ENCODE measurements at regions not wholly inside any gene's neighbourhood (a gene's known extent, or its start where the extent isn't known, plus 50 kb on each side); places are given as distances from the start of the nearest gene placed in this dataset.

GRCh38 chr3:152921351-152921750, 86.4 kb downstream of the P2RY1 start:
- POLR2A ChIA-PET, result no interaction called here
- no peak for TF ChIP-seq FOXA1 (IDR thresholded peaks at IDR 0.05)
- TF ChIP-seq TARDBP (IDR thresholded peaks at IDR 0.05), result no peak
- TF ChIP-seq BHLHE40 (IDR thresholded peaks at IDR 0.05; ENCODE audit: borderline replicate concordance), result no peak
- no peak for TF ChIP-seq ARNT (IDR thresholded peaks at IDR 0.05)
- TF ChIP-seq NFRKB (IDR thresholded peaks at IDR 0.05), result no peak
- TF ChIP-seq SP1 (IDR thresholded peaks at IDR 0.05), result no peak
- TF ChIP-seq HDGF (IDR thresholded peaks at IDR 0.05; ENCODE audit: borderline replicate concordance), result no peak
- no peak for TF ChIP-seq SUZ12 (IDR thresholded peaks at IDR 0.05)
- TF ChIP-seq CTBP1 (IDR thresholded peaks at IDR 0.05; ENCODE audit: borderline replicate concordance), result no peak
- no peak for TF ChIP-seq FOXK2 (IDR thresholded peaks at IDR 0.05)
- no peak for TF ChIP-seq LEF1 (IDR thresholded peaks at IDR 0.05; ENCODE audit: borderline replicate concordance)
- no peak for TF ChIP-seq L3MBTL2 (conservative IDR thresholded peaks at IDR 0.05)
- no peak for TF ChIP-seq FOXM1 (IDR thresholded peaks at IDR 0.05; ENCODE audit: borderline replicate concordance)
- TF ChIP-seq ELF4 (IDR thresholded peaks at IDR 0.05), result no peak
- TF ChIP-seq ZNF384 (IDR thresholded peaks at IDR 0.05), result no peak
- TF ChIP-seq, protein P1, sequence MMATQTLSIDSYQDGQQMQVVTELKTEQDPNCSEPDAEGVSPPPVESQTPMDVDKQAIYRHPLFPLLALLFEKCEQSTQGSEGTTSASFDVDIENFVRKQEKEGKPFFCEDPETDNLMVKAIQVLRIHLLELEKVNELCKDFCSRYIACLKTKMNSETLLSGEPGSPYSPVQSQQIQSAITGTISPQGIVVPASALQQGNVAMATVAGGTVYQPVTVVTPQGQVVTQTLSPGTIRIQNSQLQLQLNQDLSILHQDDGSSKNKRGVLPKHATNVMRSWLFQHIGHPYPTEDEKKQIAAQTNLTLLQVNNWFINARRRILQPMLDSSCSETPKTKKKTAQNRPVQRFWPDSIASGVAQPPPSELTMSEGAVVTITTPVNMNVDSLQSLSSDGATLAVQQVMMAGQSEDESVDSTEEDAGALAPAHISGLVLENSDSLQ (IDR thresholded peaks at IDR 0.05), result no peak
- CTCF ChIA-PET, result no interaction called here
- DNase-seq (ENCODE audit: extremely low spot score), result no peak

GRCh38 chr3:152922554-152922953, 87.6 kb downstream of the P2RY1 start:
- no peak for DNase-seq (ENCODE audit: extremely low spot score)
- TF ChIP-seq FOXK2 (IDR thresholded peaks at IDR 0.05) (no peak), ZNF384 (IDR thresholded peaks at IDR 0.05) (no peak), TARDBP (IDR thresholded peaks at IDR 0.05) (no peak), L3MBTL2 (conservative IDR thresholded peaks at IDR 0.05) (no peak), ELF4 (IDR thresholded peaks at IDR 0.05) (no peak), FOXM1 (IDR thresholded peaks at IDR 0.05; ENCODE audit: borderline replicate concordance) (no peak), LEF1 (IDR thresholded peaks at IDR 0.05; ENCODE audit: borderline replicate concordance) (no peak), SP1 (IDR thresholded peaks at IDR 0.05) (no peak), BHLHE40 (IDR thresholded peaks at IDR 0.05; ENCODE audit: borderline replicate concordance) (no peak), CTBP1 (IDR thresholded peaks at IDR 0.05; ENCODE audit: borderline replicate concordance) (no peak), HDGF (IDR thresholded peaks at IDR 0.05; ENCODE audit: borderline replicate concordance) (no peak), FOXA1 (IDR thresholded peaks at IDR 0.05) (no peak), SUZ12 (IDR thresholded peaks at IDR 0.05) (no peak), ARNT (IDR thresholded peaks at IDR 0.05) (no peak), NFRKB (IDR thresholded peaks at IDR 0.05) (no peak)
- TF ChIP-seq, protein P1 (IDR thresholded peaks at IDR 0.05), result no peak
- POLR2A ChIA-PET, result no interaction called here
- CTCF ChIA-PET, result no interaction called here

DNA sequence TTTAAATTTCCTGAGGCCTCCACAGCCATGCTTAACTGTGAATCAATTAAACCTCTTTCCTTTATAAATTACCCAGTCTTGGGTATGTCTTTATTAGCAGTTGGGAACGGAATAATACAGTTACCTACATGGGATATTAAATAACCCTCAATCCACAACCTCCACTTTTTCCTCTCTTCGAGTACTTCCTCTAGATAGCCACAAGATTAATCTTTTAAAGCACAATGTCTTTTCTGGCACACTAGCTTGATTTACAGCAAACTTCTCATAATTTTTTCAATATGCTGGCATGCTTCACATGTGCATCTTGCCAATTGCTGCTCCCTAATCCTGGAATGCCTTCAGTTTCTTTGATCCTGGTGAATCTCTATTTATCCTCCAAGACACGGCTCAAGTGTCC, 92.2 kb downstream of the P2RY1 start:
- CTCF ChIA-PET, result interaction anchor here (0.7 kb wide), 1 partner anchor 9 kb away, joined by 3 read pairs; no protein-coding TSS in a partner anchor

GRCh38 chr3:152930516-152930915, 95.6 kb downstream of the P2RY1 start:
- TF ChIP-seq FOXA1 (IDR thresholded peaks at IDR 0.05) (no peak), CTBP1 (IDR thresholded peaks at IDR 0.05; ENCODE audit: borderline replicate concordance) (no peak), SUZ12 (IDR thresholded peaks at IDR 0.05) (no peak), FOXM1 (IDR thresholded peaks at IDR 0.05; ENCODE audit: borderline replicate concordance) (no peak), HDGF (IDR thresholded peaks at IDR 0.05; ENCODE audit: borderline replicate concordance) (no peak), ARNT (IDR thresholded peaks at IDR 0.05) (no peak), ELF4 (IDR thresholded peaks at IDR 0.05) (no peak), FOXK2 (IDR thresholded peaks at IDR 0.05) (no peak), TARDBP (IDR thresholded peaks at IDR 0.05) (no peak), BHLHE40 (IDR thresholded peaks at IDR 0.05; ENCODE audit: borderline replicate concordance) (no peak), ZNF384 (IDR thresholded peaks at IDR 0.05) (no peak), NFRKB (IDR thresholded peaks at IDR 0.05) (no peak), SP1 (IDR thresholded peaks at IDR 0.05) (no peak)
- TF ChIP-seq, protein P1 (IDR thresholded peaks at IDR 0.05), result no peak
- CTCF ChIA-PET, result no interaction called here
- POLR2A ChIA-PET, result no interaction called here
- DNase-seq (ENCODE audit: extremely low spot score), result no peak

More for the DNA sequence above, 92.2 kb downstream of the P2RY1 start:
- no peak for DNase-seq (ENCODE audit: extremely low spot score)
- TF ChIP-seq ZNF384 (IDR thresholded peaks at IDR 0.05) (no peak), ELF4 (IDR thresholded peaks at IDR 0.05) (no peak)
- POLR2A ChIA-PET, result no interaction called here

DNA sequence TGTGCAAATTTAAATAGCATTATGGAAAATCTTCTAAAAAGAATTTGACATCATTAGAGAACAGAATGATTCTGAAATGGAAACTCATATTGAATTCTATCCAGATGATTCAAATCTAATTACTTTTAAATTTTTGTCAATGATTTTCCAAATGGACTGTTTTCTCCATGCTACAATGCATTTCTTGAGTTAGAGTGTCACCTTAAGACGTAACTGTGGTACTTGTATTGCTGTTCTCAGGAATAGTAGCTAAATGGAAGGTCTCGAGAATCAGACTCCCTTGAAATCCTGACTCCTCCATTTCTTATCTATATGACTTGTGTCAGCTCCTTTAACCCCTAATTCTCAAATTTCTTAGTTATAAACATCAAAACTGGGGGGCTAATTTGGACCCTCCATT, 102.3 kb downstream of the P2RY1 start:
- ChIA-PET CTCF (interaction anchor here (0.7 kb wide), 1 partner anchor 33 kb away, joined by 3 read pairs; no protein-coding TSS in a partner anchor), POLR2A (no interaction called here)
- DNase-seq (ENCODE audit: extremely low spot score), result no peak
- TF ChIP-seq, protein P1 (IDR thresholded peaks at IDR 0.05), result no peak
- no peak for TF ChIP-seq FOXA1 (IDR thresholded peaks at IDR 0.05)
- no peak for TF ChIP-seq TARDBP (IDR thresholded peaks at IDR 0.05)
- no peak for TF ChIP-seq NFRKB (IDR thresholded peaks at IDR 0.05)
- TF ChIP-seq LEF1 (IDR thresholded peaks at IDR 0.05; ENCODE audit: borderline replicate concordance), result no peak

DNA sequence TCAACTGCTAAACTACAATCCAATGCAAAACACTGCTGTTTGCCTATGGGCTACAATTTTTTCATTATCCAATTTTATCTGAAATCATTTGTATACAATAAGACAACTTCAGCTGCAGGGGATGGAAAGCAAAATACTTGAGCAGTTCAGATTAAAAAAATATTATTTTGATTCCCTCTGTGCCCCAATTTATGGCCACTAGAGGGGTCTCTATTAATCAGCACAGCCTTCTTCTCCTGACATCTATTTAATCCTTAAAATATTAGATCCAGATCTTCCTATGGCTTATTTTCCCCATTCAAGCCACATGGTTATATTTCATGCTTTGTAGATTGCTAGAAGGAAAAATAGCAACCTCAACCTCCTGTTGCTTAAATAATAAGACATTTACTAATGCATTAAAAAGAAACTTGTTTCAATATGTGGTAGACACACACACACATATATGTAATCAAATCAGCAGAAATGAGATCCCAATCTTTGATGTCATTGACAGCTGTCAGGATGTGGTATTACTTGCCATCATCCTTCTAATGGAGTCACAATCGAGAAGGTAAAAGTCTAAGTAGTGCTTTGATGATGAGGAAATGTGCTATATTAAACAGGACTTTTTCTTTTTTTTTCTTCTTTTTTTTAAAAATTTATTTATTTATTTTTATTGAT, 104.2 kb downstream of the P2RY1 start:
- no peak for DNase-seq (ENCODE audit: extremely low spot score)
- CTCF ChIA-PET, result no interaction called here
- no peak for TF ChIP-seq SP1 (IDR thresholded peaks at IDR 0.05)
- TF ChIP-seq FOXA1 (IDR thresholded peaks at IDR 0.05), result no peak
- TF ChIP-seq L3MBTL2 (conservative IDR thresholded peaks at IDR 0.05), result no peak
- no peak for TF ChIP-seq ZNF384 (IDR thresholded peaks at IDR 0.05)
- no peak for TF ChIP-seq TARDBP (IDR thresholded peaks at IDR 0.05)
- TF ChIP-seq CTBP1 (IDR thresholded peaks at IDR 0.05; ENCODE audit: borderline replicate concordance), result no peak
- no peak for TF ChIP-seq NFRKB (IDR thresholded peaks at IDR 0.05)
- POLR2A ChIA-PET, result no interaction called here
